ENCODE measurements at regions not wholly inside any gene's neighbourhood (a gene's known extent, or its start where the extent isn't known, plus 50 kb on each side); places are given as distances from the start of the nearest gene placed in this dataset.
"Not testable (repeated sequence)": the region's sequence is repeated elsewhere in the genome, so short reads cannot be mapped to it uniquely, and the experiment has no call there.

DNA sequence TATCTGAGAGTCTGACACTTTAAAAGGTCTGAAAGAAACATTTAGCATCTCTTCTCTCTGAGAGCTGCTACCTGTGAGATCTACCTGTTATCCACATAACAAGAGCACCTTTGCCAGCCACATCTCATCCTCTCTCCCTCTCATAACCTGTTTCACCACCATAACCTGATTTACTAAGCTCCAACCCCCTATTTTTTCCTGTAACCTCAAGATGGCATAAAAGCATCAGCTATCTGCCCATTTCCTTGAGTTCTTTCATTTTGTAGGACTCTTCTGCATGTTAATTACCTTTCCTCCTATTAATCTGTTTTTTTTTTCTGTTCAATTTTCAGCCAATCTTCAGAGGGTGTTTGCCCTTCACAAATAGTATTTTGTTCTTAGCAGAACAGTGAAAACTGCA, 136.5 kb upstream of the KCNK1 start:
- no peak for DNase-seq

DNA sequence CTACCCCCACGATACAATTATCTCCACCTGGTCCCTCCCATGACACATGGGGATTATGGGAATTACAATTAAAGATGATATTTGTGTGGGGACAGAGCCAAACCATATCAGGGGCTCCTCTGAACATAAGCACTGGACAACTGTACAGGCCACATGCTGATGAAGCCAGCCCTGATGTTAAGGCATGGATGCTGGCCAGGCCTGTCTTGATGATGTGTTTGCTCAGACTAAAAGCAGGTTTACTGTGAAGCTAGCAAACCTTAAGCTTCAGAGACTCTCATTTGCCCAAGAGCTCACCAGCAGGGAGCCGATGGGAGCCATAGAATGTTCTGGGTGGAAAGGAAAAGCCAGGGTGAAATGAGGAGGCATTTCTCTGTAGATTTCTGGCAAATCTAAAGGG, 135.3 kb upstream of the KCNK1 start:
- no peak for DNase-seq

DNA sequence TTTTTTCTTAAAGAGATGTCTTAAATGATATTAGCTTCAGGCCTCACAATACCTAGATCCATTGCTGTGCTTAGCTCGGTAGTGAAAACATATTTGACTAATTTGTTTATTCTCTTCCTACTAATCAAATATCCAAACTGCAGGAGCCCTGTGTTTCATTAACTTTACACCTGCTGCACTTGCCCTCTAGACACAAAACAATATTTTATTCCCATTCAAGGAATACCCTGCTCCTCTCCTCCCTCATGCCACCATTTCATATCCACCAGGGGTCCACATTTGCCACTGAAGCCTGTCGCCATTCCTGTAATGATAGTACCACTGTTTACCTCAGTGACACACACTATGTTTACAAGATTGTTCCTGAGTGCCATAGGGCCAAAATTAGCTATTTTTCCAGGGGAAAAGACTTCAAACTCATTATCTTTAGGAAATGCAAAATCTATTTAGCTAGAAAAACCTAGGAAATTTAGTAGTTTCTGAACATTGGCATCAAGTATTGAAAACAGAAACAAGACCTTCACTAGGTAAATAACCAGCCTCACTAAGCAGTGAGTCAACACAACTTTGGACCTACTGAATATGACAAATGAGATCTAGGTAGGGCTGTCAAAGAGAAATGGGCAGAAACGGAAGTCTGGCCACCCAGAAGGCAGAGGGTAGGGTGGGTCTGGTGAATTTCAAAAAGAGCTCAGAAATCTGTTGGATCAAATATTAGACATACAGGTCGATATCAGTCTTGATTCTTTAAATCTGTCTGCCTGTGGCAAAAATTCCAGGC, 134.6 kb upstream of the KCNK1 start:
- DNase-seq: no peak

DNA sequence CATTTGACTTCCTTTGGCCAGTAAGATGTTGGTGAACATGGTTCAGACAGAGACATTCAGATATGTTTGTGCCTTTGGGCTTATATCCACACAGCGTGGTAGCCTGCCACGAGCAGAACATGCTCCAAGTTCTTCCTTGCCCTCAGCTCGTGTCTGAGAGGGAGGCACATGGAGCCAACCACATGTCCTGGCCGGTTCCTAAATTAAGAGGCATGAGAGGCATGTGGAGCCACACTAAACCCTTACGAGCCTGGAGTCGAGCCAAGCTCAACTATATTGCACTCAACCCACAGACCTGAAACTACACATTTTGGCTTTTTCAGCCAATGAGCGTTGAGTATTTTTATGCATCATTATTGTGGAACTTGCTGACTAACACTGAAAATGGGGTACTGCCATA, 133.7 kb upstream of the KCNK1 start:
- no peak for DNase-seq

DNA sequence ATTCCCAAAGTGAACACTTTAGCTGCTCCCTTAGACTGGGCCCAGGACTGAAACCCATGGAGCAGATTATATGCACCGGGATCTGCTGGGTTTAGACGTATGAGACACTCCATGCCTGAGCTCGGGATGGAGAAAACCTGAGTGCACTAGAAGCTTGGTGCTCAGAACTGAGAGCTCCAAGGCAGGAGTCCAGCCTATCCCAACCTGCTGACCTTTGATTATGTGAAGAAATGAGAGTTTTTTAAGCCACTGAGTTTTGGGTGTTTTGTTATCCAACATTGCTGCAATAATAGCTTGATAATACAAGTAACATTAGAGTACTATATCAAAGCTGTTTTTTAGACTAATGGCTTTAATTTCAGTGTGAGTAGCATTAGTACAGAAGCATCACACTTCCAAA, 131.5 kb upstream of the KCNK1 start:
- no peak for DNase-seq

DNA sequence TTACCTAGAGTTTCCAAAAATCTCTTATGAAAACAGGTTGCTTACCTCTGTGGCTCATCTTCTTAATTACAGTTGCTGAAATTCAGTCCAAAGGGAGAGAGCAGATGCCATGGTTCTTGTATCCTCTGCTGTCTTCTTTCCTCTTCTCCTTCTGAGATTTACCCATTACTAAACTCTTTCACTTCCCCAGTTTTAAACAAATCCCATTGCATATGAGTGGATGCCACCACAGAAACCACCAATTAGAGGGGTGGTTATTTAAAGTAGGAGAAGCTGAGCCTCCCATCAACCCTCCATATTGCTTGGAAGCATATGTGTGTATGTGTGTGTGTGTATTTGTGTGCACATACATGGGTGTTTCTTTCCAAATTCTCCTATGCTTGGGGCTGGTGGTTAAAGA, 128.5 kb upstream of the KCNK1 start:
- no peak for DNase-seq

DNA sequence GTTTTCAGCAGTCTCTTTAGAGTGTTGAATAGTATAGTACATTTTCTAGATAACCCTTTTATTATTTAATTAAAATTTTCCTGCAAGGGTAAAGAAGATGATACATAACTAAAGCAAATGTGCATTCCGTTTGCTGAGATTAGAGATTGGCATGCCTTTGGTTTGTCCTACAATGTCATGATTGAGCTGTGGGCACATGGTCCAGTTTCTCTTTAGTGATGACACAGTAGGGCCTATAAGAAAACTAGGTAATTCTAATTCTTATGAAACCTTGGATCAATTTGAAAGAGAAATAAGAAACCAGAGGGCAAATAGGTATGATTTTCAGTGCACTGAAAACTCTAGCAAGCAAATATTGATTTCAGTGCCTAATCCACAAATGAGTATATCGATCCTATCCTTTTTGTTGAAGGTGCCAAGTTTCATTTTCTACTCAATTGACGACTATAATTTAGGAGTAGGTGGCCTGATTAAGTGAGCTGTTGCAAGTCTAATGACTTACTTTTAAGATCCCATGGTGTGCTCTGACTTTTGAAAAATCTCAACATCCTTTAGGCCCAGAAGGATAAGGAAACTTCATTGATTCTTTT, 128.0 kb upstream of the KCNK1 start:
- DNase-seq: no peak

DNA sequence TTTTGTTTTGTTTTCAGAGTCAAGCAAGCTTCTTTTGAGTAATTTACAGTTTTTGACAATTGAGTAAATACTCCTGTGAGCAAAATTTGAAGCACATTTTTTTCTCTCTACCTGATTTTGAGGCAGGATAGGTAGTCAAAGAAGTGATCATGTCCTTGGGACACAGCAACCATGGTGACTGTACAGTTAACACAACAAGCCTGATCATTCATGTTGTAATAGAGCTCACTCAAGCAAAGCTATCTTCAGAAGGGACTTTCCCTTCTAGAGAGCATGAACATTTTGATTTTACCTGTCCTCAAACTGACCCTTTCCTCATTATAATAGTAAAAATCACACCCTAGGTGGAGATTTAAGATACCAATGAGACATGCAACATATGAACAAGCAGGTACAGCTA, 126.5 kb upstream of the KCNK1 start:
- no peak for DNase-seq

DNA sequence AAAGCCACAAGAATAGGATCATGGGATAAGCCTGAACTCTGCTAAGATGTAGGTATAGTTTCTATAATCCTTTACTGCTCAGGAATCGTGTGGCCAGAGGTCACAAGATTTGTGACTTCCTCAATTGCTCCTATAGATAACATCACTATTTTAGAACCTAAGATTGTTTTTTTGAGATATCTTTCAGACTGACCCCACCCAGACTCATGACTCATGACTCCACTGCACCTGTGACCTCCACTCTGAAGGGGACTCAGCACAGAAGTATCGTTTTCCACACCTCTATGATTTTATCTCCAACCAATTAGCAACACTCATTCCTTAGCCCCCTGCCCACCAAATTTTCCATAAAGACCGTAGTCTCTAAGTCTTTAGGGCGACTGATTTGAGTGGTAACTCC, 124.5 kb upstream of the KCNK1 start:
- no peak for DNase-seq

DNA sequence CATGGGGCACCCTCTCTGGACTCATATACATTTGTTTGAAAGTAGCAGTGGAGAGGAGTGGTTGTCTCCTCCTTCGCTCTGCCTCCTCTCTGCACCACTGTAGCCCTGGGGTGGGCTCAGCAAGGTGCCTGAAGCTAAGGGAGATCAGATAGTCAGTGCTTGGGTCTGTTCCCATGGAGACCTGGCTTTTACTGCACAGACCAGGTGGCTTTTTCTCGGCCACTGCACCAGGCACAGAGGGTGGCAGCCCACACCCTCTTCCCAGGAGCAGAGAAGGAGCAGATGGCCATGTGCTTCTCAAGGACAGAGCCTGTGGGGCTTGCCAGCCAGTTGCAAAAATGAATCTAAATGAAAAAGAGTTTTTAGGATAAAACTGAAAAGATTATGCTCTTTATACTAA, 123.4 kb upstream of the KCNK1 start:
- DNase-seq: no peak

DNA sequence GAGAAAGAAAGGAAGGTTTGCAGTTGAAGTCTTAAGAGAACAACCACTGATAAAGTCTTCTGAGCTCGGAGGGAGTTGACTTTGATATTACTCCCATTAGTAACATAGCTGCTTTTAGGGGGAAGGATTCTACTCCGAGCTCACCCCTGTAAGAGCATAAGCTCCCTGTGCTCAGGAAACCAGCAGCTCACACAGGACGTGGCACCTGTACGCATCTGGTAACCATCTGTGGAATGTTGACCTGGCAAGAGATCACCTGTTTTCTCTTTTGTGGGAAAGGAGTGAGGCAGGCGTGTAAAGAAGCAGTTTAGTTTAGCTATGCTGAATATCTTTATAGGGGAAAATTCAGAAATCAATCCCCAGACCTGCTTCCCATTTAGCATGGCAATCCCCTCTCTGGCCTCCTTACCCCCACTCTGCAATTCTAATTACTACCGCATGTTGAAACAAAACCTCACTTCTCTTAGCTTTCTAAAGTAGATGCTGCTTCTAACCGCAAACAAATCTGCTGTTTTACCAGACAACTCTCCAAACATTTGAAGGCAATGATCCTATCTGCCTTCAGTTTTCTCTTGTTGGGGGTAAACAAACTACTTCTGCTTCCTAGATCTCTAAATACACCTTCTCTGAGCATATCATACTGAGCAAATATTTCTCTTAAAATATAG, 121.8 kb upstream of the KCNK1 start:
- no peak for DNase-seq

DNA sequence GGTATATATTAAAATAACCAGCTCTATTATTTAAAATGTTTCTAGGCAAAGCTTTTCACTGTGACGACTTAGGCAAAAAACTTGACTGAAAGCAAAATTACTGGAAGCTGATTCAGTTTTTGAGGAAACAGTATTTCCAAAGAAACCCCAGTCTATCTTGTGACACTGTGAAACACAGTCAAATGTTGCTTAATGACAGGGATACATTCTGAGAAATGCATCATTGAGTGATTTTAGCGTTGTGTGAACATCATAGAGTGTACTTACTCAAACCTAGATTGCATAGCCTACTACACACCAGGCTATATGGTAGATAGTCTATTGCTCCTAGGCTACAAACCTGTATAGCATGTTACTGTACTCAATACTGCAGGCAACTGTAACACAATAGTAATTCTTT, 116.9 kb upstream of the KCNK1 start:
- DNase-seq: no peak

DNA sequence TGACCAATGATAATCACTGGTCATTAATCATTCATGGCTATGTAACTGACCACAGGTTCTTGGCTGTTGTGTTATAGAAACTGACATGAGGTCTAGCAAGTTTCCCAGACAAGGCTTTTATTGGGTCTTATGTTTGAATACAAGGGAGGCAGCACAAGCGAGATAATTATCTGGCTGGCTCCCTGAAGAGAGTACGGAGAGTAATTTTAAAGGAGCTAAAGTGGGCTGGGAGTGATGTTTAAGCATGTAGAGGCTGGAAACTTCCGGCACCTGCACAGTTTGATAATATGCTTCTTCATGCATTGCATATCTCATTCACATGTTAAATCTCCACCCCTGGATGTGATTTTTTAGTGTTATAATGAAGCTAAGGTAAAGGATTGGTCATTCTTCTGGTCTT, 116.2 kb upstream of the KCNK1 start:
- DNase-seq: no peak

DNA sequence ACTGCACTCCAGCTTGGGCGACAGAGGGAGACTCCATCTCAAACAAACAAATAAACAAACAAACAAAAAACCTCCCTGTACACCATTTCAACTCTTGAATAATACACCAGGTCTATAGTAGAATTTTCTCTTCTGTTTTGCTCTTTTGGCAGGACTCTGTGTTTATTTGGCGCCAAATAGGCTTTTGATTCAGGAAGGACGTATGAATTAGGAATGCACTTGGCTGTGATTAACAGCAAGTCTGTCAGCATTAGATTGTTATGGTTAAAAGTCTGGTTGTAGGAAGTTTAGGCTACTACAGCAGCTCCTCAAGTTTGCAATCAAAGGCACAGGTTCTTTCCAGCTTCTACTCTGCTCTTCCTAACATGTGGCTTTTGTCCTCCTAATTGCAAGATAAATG, 113.8 kb upstream of the KCNK1 start:
- no peak for DNase-seq

DNA sequence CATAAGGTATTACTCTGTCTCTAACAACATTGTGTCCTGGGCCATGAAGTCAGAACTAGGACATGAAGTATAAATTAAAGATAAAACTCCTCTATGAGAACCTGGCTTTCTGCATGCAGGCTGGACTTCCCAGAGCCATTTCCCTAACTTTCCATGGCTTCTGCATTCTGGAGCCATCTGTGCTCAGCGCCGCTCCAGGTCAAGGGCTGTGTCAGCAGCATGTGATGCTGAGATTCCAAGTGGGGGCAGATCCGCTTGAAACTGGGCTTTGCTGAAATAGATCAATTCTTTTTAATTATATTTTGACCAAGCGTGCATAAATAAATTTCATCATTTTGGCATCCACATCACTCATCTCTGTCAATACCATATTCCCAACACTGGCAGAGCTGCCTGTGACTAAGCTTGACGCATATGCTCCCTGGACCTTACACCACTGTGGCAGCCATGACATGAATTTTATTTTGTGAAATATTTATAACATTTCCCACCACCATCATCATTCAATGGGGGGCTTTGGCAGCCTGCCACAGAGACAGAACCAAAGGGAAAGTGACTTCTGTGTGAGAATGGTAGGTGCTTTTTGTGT, 110.4 kb upstream of the KCNK1 start:
- DNase-seq: no peak

DNA sequence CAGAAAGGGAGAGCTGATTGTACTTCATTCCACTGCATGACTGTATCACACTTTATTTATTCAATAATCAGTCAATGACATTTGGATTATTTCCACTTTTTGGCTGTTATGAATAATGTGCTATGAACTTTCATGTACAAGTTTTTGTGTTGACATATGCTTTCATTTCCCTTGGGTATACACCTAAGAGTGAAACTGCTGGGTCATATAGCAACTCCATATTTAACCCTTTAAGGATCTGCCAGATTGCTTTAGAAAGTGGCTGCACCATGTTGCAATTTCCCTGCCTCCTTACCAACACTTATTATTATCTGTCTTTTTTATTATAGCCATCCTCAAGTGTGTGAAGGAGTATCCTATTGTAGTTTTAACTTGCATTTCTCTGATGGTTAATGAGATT, 108.8 kb upstream of the KCNK1 start:
- DNase-seq: no peak

DNA sequence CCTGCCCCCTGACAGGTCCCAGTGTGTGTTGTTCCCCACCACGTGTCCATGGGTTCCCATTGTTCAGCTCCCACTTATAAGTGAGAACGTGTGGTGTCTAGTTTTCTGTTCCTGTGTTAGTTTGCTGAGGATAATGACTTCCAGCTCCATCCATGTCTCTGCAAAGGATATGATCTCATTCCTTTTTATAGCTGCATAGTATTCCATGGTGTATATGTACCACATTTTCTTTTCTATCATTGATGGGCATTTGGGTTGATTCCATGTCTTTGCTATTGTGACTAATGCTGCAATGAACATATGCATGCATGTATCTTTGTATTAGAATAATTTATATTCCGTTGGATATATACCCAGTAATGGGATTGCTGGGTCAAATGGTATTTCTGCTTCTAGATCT, 108.0 kb upstream of the KCNK1 start:
- DNase-seq: not testable (repeated sequence)

DNA sequence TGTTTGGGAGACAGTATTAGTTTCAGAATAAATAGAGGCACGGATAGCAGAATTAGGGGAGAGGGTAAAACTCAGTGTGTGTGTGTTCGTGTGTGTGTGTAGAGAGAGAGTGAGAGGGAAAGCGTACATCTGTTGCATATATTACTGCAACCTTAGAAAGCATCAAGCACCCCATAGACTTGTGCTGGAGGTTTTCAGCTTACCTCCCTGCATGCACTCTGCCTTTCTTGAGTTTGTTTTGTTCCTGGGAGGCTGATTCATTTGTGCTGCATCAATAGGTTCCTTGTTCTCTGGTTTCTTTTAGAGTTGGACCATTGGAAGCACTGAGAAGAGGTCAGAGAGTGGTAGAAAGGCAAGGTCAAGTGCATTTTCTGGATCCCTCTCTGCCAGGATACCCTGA, 104.4 kb upstream of the KCNK1 start:
- no peak for DNase-seq

DNA sequence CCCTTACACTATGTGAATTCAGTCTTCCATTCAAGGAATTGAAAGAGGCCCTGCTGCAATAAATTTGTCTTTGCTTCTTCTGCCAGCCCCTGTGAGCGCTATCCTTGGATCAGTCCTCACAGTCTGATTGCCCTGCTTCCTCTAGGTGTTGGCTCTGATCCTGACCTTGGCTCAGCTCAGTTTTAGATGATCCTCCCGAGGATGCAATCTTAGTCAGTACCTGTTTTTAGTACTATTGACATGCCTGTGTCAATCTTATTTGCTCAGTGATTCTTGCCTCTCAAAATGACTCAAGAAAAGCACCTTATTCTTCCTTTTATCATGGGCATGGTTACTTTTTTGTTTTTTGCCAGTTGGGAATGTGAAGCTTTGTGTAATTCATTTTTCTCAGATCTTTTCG, 101.4 kb upstream of the KCNK1 start:
- no peak for DNase-seq

DNA sequence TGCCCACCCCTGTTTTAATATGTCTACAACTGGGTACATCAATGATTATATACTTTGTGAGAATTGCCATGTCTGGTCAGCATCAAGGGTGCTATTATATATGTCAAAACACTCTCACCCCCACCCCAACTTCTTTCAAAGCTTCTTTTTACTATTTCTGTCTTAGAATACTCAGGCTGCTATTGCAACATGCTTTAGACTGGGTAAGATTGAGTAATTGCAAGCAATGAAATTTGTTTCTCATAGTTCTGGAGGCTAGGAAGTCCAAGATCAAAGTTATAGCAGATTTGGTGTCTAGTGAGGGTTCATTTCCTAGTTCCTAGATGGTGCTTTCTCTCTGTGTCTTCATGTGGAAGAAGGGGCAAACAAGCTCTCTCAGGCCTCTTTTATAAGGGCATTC, 100.5 kb upstream of the KCNK1 start:
- no peak for DNase-seq

DNA sequence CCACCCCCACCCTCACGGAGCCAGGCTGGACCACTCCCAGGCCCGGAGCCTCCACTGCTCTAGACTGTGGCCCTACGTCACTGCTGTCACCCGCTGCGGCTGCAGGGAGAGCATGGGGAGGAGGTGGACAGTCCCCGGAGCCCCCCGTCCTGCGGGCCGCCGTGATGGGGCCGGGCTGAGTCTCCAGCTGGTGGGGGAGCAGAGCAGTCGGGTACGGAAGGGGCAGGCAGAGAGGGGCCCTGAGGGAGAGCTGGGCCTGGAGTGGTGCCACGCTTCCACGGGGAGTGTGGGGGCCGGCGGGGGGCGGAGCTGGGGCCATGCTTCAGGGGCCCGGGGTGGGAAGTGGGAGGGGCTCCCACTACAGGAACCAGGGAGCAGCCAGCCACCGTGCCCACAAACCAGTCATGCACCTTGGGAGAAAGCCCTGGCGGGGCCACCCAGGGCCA, 98.9 kb upstream of the KCNK1 start:
- DNase-seq: no peak

DNA sequence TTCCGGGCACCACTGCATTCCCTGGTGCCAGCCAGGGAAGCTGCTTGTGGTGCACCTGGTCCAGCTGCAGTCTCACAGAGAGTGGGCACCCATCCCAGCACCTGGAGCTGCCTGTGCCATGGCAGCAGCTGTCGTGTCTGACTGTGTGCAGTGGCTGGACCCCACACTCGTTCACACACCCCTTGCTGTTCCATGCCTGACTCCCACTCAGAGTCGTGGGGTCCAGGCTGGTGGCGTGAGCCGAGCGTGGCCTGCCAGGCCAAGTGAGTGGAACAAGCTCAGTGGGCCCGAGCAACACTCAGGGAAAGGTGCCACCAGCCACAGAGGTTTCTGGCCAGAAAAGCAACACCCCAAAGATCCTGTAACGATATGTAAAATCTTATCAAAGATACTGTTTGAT, 97.2 kb upstream of the KCNK1 start:
- no peak for DNase-seq

DNA sequence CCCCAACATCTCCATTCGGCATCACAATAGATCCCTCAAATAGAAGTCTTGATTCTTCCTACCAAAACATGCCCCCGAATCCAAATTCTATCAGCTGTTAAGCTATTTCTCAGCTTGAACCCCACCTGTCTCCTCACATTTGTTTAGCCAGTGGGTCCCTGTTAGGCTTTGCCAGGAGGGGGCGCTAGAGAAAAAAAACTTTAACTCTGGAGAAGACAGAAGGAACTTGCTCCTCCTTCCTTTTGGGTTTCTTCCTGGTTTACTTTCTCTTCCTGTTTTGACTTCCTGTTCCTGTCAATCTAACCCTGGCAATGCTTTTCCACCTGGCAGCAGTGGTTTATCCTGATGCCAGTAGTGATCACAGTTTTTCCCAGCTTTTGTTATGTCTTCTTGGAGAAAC, 95.6 kb upstream of the KCNK1 start:
- DNase-seq: no peak

Data from GOT3 (cell line).